ENCODE measurements at regions not wholly inside any gene's neighbourhood (a gene's known extent, or its start where the extent isn't known, plus 50 kb on each side); places are given as distances from the start of the nearest gene placed in this dataset.
"Not testable (repeated sequence)": the region's sequence is repeated elsewhere in the genome, so short reads cannot be mapped to it uniquely, and the experiment has no call there.

- 46 to 68% (median 56%) methylated on average over 6 of the region's 6 CpGs for WGBS, 5 donors
- Histone ChIP-seq H3K36me3 (no peaks in the 10 kb centered on the region), H3K27me3 (no peaks in the 10 kb centered on the region), H3K4me1 (peaks cover 0 to 3% (median 0%) of the 10 kb centered on the region in 4 donors), H3K27ac (no peak overlapping the region), H3K4me3 (no peak overlapping the region), H3K9me3 (no peaks in the 10 kb centered on the region)
- DNase-seq = no peak
- intact Hi-C loops (cut with DNase I; ENCODE audit: low total_unique reads) = no loop called here
- TF ChIP-seq CTCF (IDR thresholded peaks at IDR 0.05) = no peak
- TF ChIP-seq POLR2AphosphoS5 (IDR thresholded peaks at IDR 0.05) = no peak
- no peak for TF ChIP-seq POLR2A (IDR thresholded peaks at IDR 0.05)
- TF ChIP-seq EP300 (IDR thresholded peaks at IDR 0.05) = no peak
Measured at GRCh38 chr2:236831698-236832097, 254.0 kb upstream of the COPS8 start.

- no peaks in the 10 kb centered on the region for H3K9me3 ChIP-seq
- H3K27ac ChIP-seq = no peak overlapping the region
- intact Hi-C loops (cut with DNase I; ENCODE audit: low total_unique reads) = no loop called here
- H3K36me3 ChIP-seq = no peaks in the 10 kb centered on the region
- no peak for DNase-seq
- H3K27me3 ChIP-seq = no peaks in the 10 kb centered on the region
- H3K4me1 ChIP-seq = peaks cover 0 to 3% (median 0%) of the 10 kb centered on the region in 4 donors
- H3K4me3 ChIP-seq = no peak overlapping the region
- no peak for TF ChIP-seq CTCF (IDR thresholded peaks at IDR 0.05)
- TF ChIP-seq POLR2AphosphoS5 (IDR thresholded peaks at IDR 0.05) = no peak
- WGBS, 5 donors = 70 to 82% (median 79%) methylated on average over 3 of the region's 3 CpGs
Measured at GRCh38 chr2:236833501-236834073, 252.1 kb upstream of the COPS8 start.

- Histone ChIP-seq H3K4me3 (no peak overlapping the region), H3K27me3 (no peaks in the 10 kb centered on the region), H3K36me3 (no peaks in the 10 kb centered on the region), H3K9me3 (no peaks in the 10 kb centered on the region), H3K4me1 (no peaks in the 10 kb centered on the region), H3K27ac (no peak overlapping the region)
- intact Hi-C loops (cut with DNase I; ENCODE audit: low total_unique reads) = no loop called here
- no peak for DNase-seq
- no peak for TF ChIP-seq POLR2AphosphoS5 (IDR thresholded peaks at IDR 0.05)
- TF ChIP-seq POLR2A (IDR thresholded peaks at IDR 0.05) = no peak
- TF ChIP-seq CTCF (IDR thresholded peaks at IDR 0.05) = no peak
- no peak for TF ChIP-seq EP300 (IDR thresholded peaks at IDR 0.05)
- WGBS, 5 donors = 90 to 97% (median 94%) methylated on average over 1 of the region's 1 CpG
Measured at GRCh38 chr2:236834284-236834683, 251.4 kb upstream of the COPS8 start.

- no peaks in the 10 kb centered on the region for H3K4me1 ChIP-seq
- WGBS, 5 donors = 80 to 90% (median 90%) methylated on average over 2 of the region's 2 CpGs
- H3K27me3 ChIP-seq = no peaks in the 10 kb centered on the region
- H3K27ac ChIP-seq = no peak overlapping the region
- no peak overlapping the region for H3K4me3 ChIP-seq
- intact Hi-C loops (cut with DNase I; ENCODE audit: low total_unique reads) = no loop called here
- no peak for DNase-seq
- no peaks in the 10 kb centered on the region for H3K9me3 ChIP-seq
- H3K36me3 ChIP-seq = no peaks in the 10 kb centered on the region
- no peak for TF ChIP-seq EP300 (IDR thresholded peaks at IDR 0.05)
- TF ChIP-seq POLR2AphosphoS5 (IDR thresholded peaks at IDR 0.05) = no peak
- no peak for TF ChIP-seq CTCF (IDR thresholded peaks at IDR 0.05)
Measured at GRCh38 chr2:236835307-236836024, 250.2 kb upstream of the COPS8 start.

GRCh38 chr2:236836028-236836427, 249.7 kb upstream of the COPS8 start:
- H3K27ac ChIP-seq; H3K9me3 ChIP-seq; H3K36me3 ChIP-seq; H3K4me1 ChIP-seq; DNase-seq; H3K4me3 ChIP-seq; intact Hi-C loops (cut with DNase I; ENCODE audit: low total_unique reads); H3K27me3 ChIP-seq: not testable (repeated sequence)
- 30 to 56% (median 40%) methylated on average over 2 of the region's 2 CpGs for WGBS, 5 donors
